ENCODE measurements at regions not wholly inside any gene's neighbourhood (a gene's known extent, or its start where the extent isn't known, plus 50 kb on each side); places are given as distances from the start of the nearest gene placed in this dataset.

- TF ChIP-seq, protein P1, sequence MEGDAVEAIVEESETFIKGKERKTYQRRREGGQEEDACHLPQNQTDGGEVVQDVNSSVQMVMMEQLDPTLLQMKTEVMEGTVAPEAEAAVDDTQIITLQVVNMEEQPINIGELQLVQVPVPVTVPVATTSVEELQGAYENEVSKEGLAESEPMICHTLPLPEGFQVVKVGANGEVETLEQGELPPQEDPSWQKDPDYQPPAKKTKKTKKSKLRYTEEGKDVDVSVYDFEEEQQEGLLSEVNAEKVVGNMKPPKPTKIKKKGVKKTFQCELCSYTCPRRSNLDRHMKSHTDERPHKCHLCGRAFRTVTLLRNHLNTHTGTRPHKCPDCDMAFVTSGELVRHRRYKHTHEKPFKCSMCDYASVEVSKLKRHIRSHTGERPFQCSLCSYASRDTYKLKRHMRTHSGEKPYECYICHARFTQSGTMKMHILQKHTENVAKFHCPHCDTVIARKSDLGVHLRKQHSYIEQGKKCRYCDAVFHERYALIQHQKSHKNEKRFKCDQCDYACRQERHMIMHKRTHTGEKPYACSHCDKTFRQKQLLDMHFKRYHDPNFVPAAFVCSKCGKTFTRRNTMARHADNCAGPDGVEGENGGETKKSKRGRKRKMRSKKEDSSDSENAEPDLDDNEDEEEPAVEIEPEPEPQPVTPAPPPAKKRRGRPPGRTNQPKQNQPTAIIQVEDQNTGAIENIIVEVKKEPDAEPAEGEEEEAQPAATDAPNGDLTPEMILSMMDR (IDR thresholded peaks at IDR 0.05): no peak
- TF ChIP-seq EZH2 (IDR thresholded peaks at IDR 0.05; ENCODE audit: borderline replicate concordance, insufficient read depth, low read depth, low read length, poor library complexity, severe bottlenecking): no peak
Measured at GRCh38 chr20:4081421-4081820, 66.1 kb upstream of the RNF24 start.

Measured in B cell (primary cell).